ENCODE measurements at regions not wholly inside any gene's neighbourhood (a gene's known extent, or its start where the extent isn't known, plus 50 kb on each side); places are given as distances from the start of the nearest gene placed in this dataset.

DNA sequence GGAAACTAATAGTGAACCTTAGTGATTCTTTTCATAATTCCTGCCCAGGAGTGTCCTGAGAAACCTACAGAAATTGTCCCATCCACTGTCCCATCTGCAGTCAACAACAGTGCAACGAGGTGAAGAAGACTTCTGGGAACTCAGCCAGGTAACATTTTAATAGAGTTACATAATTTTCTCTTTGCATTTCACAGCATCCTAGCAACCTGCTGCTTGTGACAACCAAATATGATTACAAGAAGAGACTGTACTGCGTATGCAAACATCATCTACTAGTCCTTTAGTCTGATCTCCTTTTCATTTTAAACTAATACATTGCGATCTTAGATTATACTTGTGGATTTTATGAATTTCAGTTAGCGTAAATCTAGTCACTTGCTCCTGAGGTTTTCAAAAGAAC lies 951.6 kb downstream of the TFAP2A start:
- no peaks in the 10 kb centered on the region for H3K36me3 ChIP-seq (ENCODE audit: low read depth)
- H3K27ac ChIP-seq (ENCODE audit: poor library complexity, severe bottlenecking) = no peak overlapping the region
- no peak overlapping the region for H3K4me3 ChIP-seq (ENCODE audit: severe bottlenecking)
- H3K27me3 ChIP-seq (ENCODE audit: insufficient read depth, poor library complexity, severe bottlenecking) = no peaks in the 10 kb centered on the region
- TF ChIP-seq CTCF (IDR thresholded peaks at IDR 0.05; ENCODE audit: poor library complexity, severe bottlenecking) = no peak
- DNase-seq (ENCODE audit: low spot score) = no peak
- H3K9me3 ChIP-seq (ENCODE audit: severe bottlenecking) = no peaks in the 10 kb centered on the region
- ATAC-seq (ENCODE audit: low read depth) = no peak
- H3K4me1 ChIP-seq (ENCODE audit: insufficient read depth, poor library complexity, severe bottlenecking) = no peaks in the 10 kb centered on the region

- Histone ChIP-seq H3K27ac (ENCODE audit: poor library complexity, severe bottlenecking) (no peak overlapping the region), H3K9me3 (ENCODE audit: severe bottlenecking) (no peaks in the 10 kb centered on the region), H3K36me3 (ENCODE audit: low read depth) (no peaks in the 10 kb centered on the region), H3K27me3 (ENCODE audit: insufficient read depth, poor library complexity, severe bottlenecking) (no peaks in the 10 kb centered on the region), H3K4me1 (ENCODE audit: insufficient read depth, poor library complexity, severe bottlenecking) (no peaks in the 10 kb centered on the region), H3K4me3 (ENCODE audit: severe bottlenecking) (no peak overlapping the region)
- TF ChIP-seq CTCF (IDR thresholded peaks at IDR 0.05; ENCODE audit: poor library complexity, severe bottlenecking) = no peak
- DNase-seq (ENCODE audit: low spot score) = no peak
- no peak for ATAC-seq (ENCODE audit: low read depth)
Measured at GRCh38 chr6:9461188-9461587, 953.7 kb downstream of the TFAP2A start.

GRCh38 chr6:9458424-9458823 lies 956.5 kb downstream of the TFAP2A start:
- Histone ChIP-seq H3K27me3 (ENCODE audit: insufficient read depth, poor library complexity, severe bottlenecking) (no peaks in the 10 kb centered on the region), H3K27ac (ENCODE audit: poor library complexity, severe bottlenecking) (no peak overlapping the region), H3K4me1 (ENCODE audit: insufficient read depth, poor library complexity, severe bottlenecking) (no peaks in the 10 kb centered on the region), H3K36me3 (ENCODE audit: low read depth) (no peaks in the 10 kb centered on the region), H3K4me3 (ENCODE audit: severe bottlenecking) (no peak overlapping the region), H3K9me3 (ENCODE audit: severe bottlenecking) (no peaks in the 10 kb centered on the region)
- TF ChIP-seq CTCF (IDR thresholded peaks at IDR 0.05; ENCODE audit: poor library complexity, severe bottlenecking) = no peak
- ATAC-seq (ENCODE audit: low read depth) (no peak), DNase-seq (ENCODE audit: low spot score) (no peak)

DNA sequence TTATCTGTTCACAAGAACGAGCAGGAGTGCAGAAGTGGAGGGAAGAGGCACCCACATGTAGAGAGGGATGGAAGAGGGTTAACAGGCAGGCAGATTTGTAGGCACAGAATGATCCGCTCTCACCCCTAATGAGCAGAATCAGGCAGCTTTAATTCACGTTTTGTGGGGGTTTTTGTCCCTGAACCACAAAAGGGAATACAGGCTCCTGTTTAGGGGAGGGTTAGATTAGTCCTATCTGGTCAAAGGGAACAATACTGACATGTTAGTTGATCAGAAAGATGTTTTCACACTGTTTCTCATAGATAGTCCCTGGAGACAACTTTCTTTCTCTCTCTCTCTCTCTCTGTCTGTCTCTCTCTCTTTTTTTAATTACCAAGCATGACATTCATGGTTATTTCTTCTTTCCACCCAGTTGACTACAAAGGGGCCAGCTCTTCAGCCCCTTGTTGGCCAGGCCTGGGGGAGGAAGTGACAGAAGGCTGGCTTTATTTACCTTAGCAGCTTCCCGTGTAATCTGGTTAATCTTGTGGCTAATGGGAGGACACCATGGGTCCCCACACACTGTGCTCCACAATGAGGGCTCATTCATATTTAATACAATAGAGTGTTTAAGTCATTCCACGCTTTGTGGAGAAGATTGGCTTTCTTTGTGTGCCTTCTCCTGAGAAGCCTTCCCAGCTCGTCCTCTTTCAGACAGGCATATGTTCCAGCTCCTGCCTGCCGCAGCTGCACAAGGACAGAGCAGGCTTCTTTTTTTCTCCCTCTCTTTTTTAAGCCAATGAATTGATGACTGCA lies 958.8 kb downstream of the TFAP2A start:
- H3K27me3 ChIP-seq (ENCODE audit: insufficient read depth, poor library complexity, severe bottlenecking) = no peaks in the 10 kb centered on the region
- H3K4me3 ChIP-seq (ENCODE audit: severe bottlenecking) = no peak overlapping the region

More for the DNA sequence above, 958.8 kb downstream of the TFAP2A start:
- no peak for DNase-seq (ENCODE audit: low spot score)
- Histone ChIP-seq H3K27ac (ENCODE audit: poor library complexity, severe bottlenecking) (no peak overlapping the region), H3K4me1 (ENCODE audit: insufficient read depth, poor library complexity, severe bottlenecking) (no peaks in the 10 kb centered on the region), H3K9me3 (ENCODE audit: severe bottlenecking) (no peaks in the 10 kb centered on the region), H3K36me3 (ENCODE audit: low read depth) (no peaks in the 10 kb centered on the region)
- TF ChIP-seq CTCF (IDR thresholded peaks at IDR 0.05; ENCODE audit: poor library complexity, severe bottlenecking) = no peak
- ATAC-seq (ENCODE audit: low read depth) = no peak
